Liver (tissue), 7 donors: ENCODE measurements at regions not wholly inside any gene's neighbourhood (a gene's known extent, or its start where the extent isn't known, plus 50 kb on each side); places are given as distances from the start of the nearest gene placed in this dataset.
A peak's percentile ranks its signal among the peaks of the same experiment; 100 is the strongest.

Experiments
- DNase-seq: peaks from one replicate; pipeline ENCODE4 v3.0.0-alpha.2; 2017; ENCODE audit warnings: low spot score
- H3K27ac ChIP-seq, 2 donors: one replicate each; pipeline ENCODE4 v1.7.0; 2013; ENCODE audit warnings: inconsistent platforms in 2 of 2, low read length in 2 of 2, control low read depth in 1 of 2, low read depth in 1 of 2, mild to moderate bottlenecking in 1 of 2
- H3K27me3 ChIP-seq, 4 donors: one replicate each; pipeline versions ENCODE4 v1.6.1 to v1.7.0; 2013; ENCODE audit warnings: low read length in 3 of 4, inconsistent platforms in 1 of 4, mild to moderate bottlenecking in 1 of 4, moderate library complexity in 1 of 4; ENCODE audit not compliant: control insufficient read depth in 4 of 4, insufficient read depth in 4 of 4
- H3K36me3 ChIP-seq, 4 donors: one replicate each; pipeline versions ENCODE4 v1.6.1 to v1.7.0; 2013; ENCODE audit warnings: low read length in 3 of 4, mild to moderate bottlenecking in 3 of 4, low read depth in 1 of 4, moderate library complexity in 1 of 4; ENCODE audit not compliant: control insufficient read depth in 4 of 4, insufficient read depth in 3 of 4
- H3K4me1 ChIP-seq, 4 donors: one replicate each; pipeline versions ENCODE4 v1.6.1 to v1.7.0; 2013; ENCODE audit warnings: low read length in 3 of 4, mild to moderate bottlenecking in 3 of 4, moderate library complexity in 1 of 4; ENCODE audit not compliant: control insufficient read depth in 4 of 4, insufficient read depth in 4 of 4
- H3K4me3 ChIP-seq, 3 donors: one replicate each; pipeline versions ENCODE4 v1.6.1 to v1.7.0; 2013; ENCODE audit warnings: low read length in 3 of 3, control low read depth in 1 of 3, low read depth in 1 of 3, mild to moderate bottlenecking in 1 of 3
- H3K9ac ChIP-seq, 2 donors: one replicate each; pipeline ENCODE4 v1.7.0; 2013; ENCODE audit warnings: low read length in 2 of 2, mild to moderate bottlenecking in 2 of 2, moderate library complexity in 2 of 2, control low read depth in 1 of 2, low read depth in 1 of 2
- H3K9me3 ChIP-seq, 4 donors: one replicate each; pipeline versions ENCODE4 v1.6.1 to v1.7.0; 2013; ENCODE audit warnings: low read length in 3 of 4; ENCODE audit not compliant: control insufficient read depth in 4 of 4
- JUND ChIP-seq, 2 donors: IDR thresholded peaks; 2 replicates each; pipeline ENCODE4 v1.6.1; 2016; ENCODE audit warnings: antibody characterized with exemption in 2 of 2
- NR2F2 ChIP-seq: IDR thresholded peaks from 2 replicates; pipeline ENCODE4 v1.6.1; 2016; ENCODE audit warnings: antibody characterized with exemption
- RXRA ChIP-seq, 2 donors: IDR thresholded peaks; 2 replicates each; pipeline ENCODE4 v1.6.1; 2017 to 2018; ENCODE audit warnings: antibody characterized with exemption in 2 of 2, mild to moderate bottlenecking in 1 of 2
- SP1 ChIP-seq: IDR thresholded peaks from 2 replicates; pipeline ENCODE4 v1.6.1; 2018; ENCODE audit warnings: antibody characterized with exemption, mild to moderate bottlenecking
- TAF1 ChIP-seq: conservative IDR thresholded peaks from 2 replicates; pipeline ENCODE4 v1.6.1; 2016; ENCODE audit warnings: antibody characterized with exemption, mild to moderate bottlenecking
- WGBS: extraction: QIAGEN DNeasy Blood & Tissue Kit; methylation state at CpG from one replicate; pipeline ENCODE4 v1.1.7; 2013; 5-methylcytosine and 5-hydroxymethylcytosine counted together
- TF ChIP-seq, protein P1 (sequence below): IDR thresholded peaks from 2 replicates; pipeline ENCODE4 v1.6.1; 2016; ENCODE audit warnings: antibody characterized with exemption
- TF ChIP-seq, protein P2 (sequence below): IDR thresholded peaks from 2 replicates; pipeline ENCODE4 v1.6.1; 2016; ENCODE audit warnings: antibody characterized with exemption
- TF ChIP-seq, protein P3 (sequence below): IDR thresholded peaks from 2 replicates; pipeline ENCODE4 v1.6.1; 2016; ENCODE audit warnings: antibody characterized with exemption
- TF ChIP-seq, protein P4 (sequence below): IDR thresholded peaks from 2 replicates; pipeline ENCODE4 v1.6.1; 2016; ENCODE audit warnings: antibody characterized with exemption, mild to moderate bottlenecking
- donor health status: healthy.
- donor health status: healthy.
- donor health status: healthy.
- donor health status: healthy.

DNA sequence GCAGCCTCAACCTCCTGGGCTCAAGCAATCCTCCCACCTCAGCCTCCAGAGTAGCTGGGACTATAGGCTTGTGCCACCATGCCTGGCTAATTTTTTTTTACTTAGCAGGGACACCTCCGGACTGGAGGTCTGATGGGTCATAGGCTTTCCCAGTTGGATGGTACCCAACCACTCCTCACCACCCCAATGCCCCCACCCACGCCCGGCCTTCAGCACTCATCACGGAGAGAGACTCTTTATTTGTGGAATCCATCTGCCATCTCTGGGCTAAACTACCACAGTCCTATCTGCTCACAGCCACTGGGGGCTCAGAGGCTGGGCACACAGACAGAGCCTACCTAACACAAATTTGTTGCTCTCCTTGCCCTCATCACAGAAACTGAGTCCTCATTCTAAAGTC, 58.3 kb upstream of the STXBP1 start:
- Histone ChIP-seq H3K36me3 (no peaks in the 10 kb centered on the region), H3K9ac (no peak overlapping the region), H3K27me3 (no peaks in the 10 kb centered on the region), H3K4me3 (no peak overlapping the region), H3K9me3 (no peaks in the 10 kb centered on the region), H3K4me1 (peaks cover 0 to 16% (median 2%) of the 10 kb centered on the region in 4 donors), H3K27ac (no peak overlapping the region)
- DNase-seq, result no peak
- no peak for TF ChIP-seq NR2F2
- WGBS, result 89% methylated on average over 4 of the region's 4 CpGs

DNA sequence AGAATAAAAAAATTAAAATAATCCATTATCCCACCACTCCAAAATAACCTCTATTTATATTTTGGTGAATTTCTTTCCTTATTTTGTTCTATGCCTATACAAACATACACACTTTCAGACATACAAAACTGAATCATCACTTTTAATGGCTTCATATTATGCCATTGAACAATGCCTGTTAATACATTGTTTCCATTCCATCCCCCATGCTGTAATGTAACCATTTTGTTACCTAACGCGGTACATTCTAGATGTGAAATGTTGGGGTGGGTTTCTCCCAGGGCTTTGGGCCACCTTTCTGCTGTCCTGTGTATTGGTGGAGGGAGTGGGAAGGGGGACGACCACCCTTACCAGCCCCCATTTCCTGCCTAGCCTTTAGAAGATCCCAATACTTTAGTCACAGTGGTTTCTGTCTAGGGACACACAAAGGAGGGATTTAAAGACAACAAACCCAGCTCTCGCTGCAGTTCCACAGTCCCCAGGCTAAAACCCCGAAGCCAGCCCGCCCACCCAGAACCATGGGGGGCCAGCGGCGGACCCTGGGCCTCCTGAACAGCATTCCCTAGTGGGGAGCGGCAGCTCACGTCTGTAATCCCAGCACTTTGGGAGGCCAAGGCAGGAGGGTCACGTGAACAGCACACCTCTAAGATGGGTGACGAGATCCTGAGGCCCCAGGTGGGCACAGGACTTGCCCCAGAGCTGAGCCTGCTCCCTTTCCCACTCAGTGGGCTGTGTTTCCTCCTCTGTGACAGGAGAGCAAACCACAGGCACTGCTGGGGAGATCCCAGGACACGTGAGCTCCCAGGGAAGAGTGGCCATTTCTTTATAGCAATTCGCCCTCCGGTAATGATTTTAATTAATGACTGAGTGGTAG, 56.9 kb upstream of the STXBP1 start:
- no peaks in the 10 kb centered on the region for H3K9me3 ChIP-seq
- no peak for TF ChIP-seq TAF1
- TF ChIP-seq SP1, result no peak
- TF ChIP-seq, protein P1, sequence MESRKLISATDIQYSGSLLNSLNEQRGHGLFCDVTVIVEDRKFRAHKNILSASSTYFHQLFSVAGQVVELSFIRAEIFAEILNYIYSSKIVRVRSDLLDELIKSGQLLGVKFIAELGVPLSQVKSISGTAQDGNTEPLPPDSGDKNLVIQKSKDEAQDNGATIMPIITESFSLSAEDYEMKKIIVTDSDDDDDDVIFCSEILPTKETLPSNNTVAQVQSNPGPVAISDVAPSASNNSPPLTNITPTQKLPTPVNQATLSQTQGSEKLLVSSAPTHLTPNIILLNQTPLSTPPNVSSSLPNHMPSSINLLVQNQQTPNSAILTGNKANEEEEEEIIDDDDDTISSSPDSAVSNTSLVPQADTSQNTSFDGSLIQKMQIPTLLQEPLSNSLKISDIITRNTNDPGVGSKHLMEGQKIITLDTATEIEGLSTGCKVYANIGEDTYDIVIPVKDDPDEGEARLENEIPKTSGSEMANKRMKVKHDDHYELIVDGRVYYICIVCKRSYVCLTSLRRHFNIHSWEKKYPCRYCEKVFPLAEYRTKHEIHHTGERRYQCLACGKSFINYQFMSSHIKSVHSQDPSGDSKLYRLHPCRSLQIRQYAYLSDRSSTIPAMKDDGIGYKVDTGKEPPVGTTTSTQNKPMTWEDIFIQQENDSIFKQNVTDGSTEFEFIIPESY, result no peak
- TF ChIP-seq, protein P2, sequence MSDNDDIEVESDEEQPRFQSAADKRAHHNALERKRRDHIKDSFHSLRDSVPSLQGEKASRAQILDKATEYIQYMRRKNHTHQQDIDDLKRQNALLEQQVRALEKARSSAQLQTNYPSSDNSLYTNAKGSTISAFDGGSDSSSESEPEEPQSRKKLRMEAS, result no peak
- no peak for TF ChIP-seq RXRA (IDR thresholded peaks at IDR 0.05)
- TF ChIP-seq, protein P3, sequence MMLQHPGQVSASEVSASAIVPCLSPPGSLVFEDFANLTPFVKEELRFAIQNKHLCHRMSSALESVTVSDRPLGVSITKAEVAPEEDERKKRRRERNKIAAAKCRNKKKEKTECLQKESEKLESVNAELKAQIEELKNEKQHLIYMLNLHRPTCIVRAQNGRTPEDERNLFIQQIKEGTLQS, result no peak
- TF ChIP-seq, protein P4, sequence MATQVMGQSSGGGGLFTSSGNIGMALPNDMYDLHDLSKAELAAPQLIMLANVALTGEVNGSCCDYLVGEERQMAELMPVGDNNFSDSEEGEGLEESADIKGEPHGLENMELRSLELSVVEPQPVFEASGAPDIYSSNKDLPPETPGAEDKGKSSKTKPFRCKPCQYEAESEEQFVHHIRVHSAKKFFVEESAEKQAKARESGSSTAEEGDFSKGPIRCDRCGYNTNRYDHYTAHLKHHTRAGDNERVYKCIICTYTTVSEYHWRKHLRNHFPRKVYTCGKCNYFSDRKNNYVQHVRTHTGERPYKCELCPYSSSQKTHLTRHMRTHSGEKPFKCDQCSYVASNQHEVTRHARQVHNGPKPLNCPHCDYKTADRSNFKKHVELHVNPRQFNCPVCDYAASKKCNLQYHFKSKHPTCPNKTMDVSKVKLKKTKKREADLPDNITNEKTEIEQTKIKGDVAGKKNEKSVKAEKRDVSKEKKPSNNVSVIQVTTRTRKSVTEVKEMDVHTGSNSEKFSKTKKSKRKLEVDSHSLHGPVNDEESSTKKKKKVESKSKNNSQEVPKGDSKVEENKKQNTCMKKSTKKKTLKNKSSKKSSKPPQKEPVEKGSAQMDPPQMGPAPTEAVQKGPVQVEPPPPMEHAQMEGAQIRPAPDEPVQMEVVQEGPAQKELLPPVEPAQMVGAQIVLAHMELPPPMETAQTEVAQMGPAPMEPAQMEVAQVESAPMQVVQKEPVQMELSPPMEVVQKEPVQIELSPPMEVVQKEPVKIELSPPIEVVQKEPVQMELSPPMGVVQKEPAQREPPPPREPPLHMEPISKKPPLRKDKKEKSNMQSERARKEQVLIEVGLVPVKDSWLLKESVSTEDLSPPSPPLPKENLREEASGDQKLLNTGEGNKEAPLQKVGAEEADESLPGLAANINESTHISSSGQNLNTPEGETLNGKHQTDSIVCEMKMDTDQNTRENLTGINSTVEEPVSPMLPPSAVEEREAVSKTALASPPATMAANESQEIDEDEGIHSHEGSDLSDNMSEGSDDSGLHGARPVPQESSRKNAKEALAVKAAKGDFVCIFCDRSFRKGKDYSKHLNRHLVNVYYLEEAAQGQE, result no peak
- no peak for TF ChIP-seq JUND (IDR thresholded peaks at IDR 0.05)
- 83% methylated on average over 15 of the region's 15 CpGs for WGBS
- H3K4me1 ChIP-seq, result peaks cover 0 to 10% (median 2%) of the 10 kb centered on the region in 4 donors
- no peaks in the 10 kb centered on the region for H3K27me3 ChIP-seq
- peak overlapping the region; percentile 69 to 75 for H3K27ac ChIP-seq
- no peak for DNase-seq
- no peaks in the 10 kb centered on the region for H3K36me3 ChIP-seq
- no peak overlapping the region for H3K9ac ChIP-seq
- no peak overlapping the region for H3K4me3 ChIP-seq
